GM19468 (cell line): ENCODE measurements at regions not wholly inside any gene's neighbourhood (a gene's known extent, or its start where the extent isn't known, plus 50 kb on each side); places are given as distances from the start of the nearest gene placed in this dataset.

Experiments
- ATAC-seq: cut with Tn5 transposase; IDR thresholded peaks from one replicate; pipeline ENCODE4 v1.9.1; 2021; ENCODE audit warnings: mild to moderate bottlenecking, moderate library complexity, moderate number of reproducible peaks; ENCODE audit not compliant: unreplicated experiment; ENCODE audit errors: extremely low read depth

DNA sequence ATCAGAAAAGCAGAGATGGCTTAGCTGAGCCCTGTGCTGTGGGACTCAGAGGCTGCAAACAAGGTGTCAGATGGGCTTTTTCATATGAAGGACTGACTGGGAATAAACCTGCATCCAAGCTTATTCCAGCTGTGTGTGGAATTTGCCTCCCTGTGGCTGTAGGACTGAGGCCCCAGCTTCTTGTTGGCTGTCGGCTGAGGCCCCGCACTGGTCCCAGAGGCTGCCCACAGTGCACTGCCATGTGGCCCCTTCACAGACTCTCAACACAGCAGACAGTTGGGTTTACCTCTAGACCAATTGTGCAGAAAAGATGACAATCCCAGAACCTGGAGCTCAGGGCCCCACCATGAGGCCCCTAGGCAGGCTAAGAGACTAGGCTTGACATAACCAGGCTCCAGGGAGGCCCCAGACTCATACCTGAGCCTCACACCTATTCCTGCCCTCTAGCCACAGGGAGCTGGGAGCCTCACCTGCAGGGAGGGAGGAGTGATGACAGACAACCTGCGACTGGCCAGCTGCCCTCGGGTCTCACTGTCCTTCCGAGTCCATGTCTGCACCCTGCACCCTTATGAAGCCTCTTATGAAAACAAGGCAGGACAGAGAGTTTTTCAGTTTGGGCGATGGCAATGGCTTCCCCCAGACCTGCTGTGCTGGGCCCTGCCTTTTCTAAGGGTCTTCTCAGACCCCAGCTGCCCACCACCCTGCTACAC lies 615.5 kb downstream of the NPHP4 start:
- ATAC-seq = no peak

DNA sequence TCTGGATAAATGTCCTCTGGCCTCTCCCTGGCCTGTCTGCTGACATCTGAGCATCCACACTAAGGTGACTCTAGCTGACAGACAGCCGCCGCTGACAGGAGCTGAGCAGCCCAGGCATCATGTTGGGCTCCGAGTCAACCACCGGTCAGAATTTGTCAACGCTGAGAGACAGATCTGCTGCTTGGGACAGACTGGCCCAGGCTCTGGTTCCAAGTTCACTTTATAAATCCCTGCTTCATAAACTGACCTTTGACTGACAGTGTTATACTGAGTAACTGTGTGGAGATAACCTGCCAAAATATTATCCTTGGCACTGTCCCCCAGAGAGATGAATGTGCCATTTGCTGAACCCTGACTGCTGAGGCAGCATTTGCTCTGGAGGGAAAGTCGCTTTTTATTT lies 616.7 kb downstream of the NPHP4 start:
- ATAC-seq = no peak

DNA sequence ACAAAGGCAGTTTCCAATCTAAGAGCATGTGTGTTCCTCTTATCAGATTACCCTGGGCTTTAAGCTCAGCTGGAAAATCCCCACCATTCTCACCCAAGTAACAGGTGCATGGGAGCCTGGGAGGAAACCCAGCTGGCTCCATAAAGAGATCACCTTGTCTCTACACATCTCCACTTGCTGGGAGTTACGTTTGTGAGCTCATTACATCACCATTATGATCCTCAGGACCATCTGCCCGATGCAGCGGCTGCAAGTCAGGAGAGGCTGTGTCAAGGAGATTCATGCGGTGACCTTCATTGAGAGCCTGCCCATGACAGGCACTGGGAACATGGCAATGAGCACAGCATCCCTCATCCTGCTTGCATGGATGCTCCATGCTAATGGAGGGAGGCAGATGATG lies 618.0 kb downstream of the NPHP4 start:
- no peak for ATAC-seq

DNA sequence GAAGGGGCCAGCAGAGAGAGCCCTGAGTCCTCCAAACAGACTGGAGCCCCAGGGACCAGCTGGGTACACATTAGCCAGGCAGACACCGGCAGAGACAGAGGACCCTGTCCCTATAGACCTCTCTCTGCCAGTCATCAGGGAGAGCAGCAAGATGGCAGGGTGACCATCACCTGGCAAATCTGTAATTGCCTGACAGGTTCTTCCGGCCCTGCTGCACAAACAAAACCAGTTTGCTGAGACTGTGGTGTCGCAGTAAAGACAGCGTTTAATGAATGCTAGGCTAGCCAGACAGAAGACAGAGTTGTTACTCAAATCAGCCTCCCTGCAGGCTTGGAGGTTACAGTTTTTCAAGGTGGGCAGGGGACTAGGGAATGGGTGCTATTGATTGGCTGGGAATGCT lies 618.9 kb downstream of the NPHP4 start:
- ATAC-seq = no peak

DNA sequence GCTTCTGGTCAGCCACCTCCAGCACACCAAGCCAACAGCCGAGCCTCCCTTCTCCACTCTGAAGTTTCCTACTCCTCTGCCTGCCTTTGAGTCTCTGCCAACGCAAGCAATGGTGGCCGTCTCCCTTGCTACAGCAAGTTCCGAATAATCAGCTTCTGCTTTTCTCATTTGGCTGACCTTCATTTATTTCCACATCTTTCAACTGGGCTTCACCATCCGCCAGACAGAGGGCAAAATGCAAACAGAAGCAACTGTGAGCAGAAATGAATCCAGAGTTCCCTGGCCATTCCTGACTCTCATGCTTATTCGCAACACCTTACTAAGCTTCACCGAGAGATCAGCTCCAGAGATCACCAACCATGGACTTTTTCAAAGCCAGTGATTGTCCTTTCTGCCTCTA lies 621.0 kb downstream of the NPHP4 start:
- ATAC-seq = no peak

DNA sequence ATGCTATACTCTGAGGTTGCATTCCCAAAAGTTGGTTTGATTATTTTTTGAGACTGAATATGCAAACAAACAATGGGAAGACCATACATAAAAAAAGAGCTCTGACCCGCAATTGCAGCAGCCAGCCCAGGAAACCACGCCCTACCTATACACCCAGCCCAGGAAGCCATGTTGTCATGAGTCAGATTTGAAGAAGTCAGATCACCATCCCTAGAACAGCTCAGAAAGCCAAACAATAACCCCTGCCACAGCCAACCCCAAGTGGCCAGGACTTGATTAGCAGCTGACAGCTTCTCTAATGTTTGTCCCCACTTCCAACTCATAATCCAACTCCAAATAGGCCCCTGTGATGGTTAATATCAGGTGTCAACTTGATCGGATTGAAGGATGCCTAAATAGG lies 621.9 kb downstream of the NPHP4 start:
- no peak for ATAC-seq

DNA sequence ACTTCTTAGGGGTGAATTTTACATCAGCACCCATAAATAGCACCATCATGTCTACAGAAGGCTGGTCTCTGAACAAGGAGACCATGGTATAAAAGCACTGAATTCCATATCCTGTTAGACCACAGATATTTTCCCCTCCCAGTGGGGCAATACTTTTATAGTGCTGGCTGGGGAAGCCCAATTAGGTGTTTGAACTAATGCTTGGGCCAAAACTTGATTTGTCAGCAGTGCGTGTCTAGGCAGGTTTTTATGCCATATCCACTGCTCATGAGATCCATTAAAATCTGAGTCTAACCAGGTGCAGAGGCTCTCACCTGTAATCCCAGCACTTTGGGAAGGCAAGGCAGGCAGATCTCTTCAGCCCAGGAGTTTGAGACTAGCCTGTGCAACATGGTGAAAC lies 623.0 kb downstream of the NPHP4 start:
- ATAC-seq = no peak

DNA sequence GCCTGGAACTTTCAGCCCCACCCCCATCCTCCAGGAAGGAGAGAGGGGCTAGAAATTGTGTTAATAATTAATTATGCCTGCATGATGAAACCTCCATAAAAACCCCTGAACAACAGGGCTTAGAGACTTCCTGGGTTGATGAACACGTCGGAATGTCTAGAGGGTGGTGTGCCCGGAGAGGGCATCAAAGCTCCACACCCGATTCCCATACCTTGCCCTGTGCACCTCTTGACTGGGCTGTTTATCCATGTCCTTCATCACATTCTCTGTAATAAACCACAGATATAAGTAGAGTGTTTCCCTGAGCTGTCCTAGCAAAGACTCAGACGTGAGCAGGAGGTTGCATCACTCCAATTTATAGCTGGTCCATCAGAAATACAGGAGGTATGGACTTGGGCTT lies 624.0 kb downstream of the NPHP4 start:
- no peak for ATAC-seq

DNA sequence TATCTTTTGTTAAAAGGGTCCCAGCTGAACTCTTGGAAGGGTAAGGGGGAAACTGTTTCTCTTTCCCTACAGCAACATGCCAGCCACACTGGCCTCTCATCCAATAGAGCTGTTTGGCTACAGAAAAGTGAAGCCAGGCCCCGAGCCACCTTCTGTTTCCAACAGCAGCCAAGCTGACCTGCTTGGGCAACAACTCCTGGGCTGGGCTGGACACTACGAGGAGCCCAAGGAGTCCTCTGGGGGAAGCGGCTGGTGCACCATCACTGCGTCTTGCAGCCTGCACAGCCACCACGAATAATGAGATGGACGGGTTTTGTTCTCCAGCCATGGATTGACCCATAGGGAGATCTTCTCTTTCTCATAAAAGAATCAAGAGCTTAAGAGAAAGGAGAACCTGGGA lies 624.9 kb downstream of the NPHP4 start:
- no peak for ATAC-seq

DNA sequence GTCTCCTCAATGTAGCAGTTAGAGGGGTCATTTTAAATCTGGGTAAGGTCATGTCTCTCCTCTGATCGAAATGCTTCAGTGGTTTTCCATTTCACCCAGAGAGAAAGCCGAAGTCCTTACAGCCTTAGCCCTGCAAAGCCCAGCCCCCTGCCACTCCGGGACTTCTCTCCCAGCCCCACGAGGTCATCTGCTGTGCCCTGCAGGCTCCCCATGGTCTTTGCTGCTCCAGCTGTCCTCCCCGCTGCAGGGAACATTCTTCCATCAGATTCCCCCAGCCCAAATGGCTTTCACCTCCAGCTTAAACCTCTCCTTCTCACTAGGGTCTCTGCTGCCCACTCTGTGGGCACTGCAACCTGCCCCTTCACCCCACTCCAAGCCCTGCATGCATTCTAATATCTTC lies 626.5 kb downstream of the NPHP4 start:
- no peak for ATAC-seq

DNA sequence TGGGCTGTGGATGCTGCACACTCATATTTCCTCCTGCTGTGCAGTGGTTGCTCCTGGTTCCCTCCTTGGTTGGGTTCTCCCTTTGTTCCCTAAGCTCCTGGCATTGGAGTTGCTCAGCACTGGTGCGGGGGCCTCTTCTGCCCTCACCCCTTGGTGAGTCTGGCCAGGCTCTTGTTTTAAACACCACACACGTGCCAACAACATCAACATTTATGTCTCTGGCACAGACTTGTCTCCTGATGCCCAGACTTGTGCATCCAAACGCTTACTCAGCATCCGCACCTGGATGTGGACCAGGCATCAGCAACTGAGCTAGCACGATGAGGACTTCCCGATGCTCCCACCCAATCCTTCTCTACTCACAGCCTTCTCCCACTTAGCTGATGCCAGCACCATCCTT lies 627.6 kb downstream of the NPHP4 start:
- no peak for ATAC-seq

DNA sequence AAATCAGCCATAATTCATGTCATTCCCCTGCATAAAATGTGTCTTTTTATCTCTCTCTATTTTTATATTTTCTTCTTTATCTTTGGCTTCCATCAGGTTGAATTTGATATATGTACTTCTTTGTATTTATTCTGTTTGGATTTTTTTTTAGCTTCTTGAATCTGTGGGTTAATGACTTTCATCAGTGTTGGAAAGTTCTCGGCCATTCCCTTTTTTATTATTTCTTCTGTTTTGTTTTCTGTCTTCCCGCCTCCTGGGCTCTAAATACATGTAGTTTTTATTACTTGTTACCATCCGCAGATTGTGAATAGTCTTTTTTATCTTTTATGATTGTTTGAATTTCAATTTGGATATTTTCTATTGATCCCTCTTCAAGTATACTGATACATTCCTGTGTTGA lies 637.5 kb downstream of the NPHP4 start:
- no peak for ATAC-seq

DNA sequence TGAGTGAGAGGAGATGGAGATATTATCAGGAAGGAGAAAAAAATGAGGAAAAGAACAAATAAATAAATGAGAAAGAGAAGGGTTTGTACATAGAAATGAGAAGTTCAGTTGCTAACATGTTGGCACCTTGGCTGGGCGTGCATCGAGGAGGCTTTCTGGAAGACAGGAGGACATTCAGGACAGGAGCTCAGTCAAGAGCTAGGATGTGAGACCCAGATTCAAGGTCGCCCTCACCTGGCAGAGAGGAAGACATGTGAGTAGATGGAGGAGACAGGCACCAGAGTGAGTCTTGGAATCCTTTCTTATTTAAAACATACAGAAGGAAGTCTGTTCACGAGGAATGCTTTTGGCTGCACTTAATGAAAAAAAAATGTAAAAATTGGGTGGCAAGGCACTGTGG lies 640.9 kb downstream of the NPHP4 start:
- ATAC-seq = no peak

DNA sequence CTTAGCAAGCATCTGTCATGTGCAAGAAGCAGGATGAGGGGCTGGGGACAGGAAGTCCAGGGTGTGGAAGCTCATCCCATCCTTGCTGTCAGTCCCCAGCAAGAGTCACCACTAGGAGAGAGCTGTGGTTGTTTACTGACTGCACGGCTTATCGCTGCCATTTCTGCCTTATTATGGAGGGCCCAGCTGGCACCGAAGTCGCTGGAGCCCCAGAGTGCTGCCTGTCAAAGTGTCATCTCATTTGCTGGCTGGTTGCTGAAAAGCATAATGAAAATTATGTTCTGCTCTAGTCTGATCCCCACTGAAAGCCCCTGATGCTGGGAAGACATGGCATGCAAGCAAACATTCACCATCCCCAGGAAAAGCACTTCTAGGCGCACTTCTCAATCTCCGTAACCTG lies 642.7 kb downstream of the NPHP4 start:
- ATAC-seq = no peak

DNA sequence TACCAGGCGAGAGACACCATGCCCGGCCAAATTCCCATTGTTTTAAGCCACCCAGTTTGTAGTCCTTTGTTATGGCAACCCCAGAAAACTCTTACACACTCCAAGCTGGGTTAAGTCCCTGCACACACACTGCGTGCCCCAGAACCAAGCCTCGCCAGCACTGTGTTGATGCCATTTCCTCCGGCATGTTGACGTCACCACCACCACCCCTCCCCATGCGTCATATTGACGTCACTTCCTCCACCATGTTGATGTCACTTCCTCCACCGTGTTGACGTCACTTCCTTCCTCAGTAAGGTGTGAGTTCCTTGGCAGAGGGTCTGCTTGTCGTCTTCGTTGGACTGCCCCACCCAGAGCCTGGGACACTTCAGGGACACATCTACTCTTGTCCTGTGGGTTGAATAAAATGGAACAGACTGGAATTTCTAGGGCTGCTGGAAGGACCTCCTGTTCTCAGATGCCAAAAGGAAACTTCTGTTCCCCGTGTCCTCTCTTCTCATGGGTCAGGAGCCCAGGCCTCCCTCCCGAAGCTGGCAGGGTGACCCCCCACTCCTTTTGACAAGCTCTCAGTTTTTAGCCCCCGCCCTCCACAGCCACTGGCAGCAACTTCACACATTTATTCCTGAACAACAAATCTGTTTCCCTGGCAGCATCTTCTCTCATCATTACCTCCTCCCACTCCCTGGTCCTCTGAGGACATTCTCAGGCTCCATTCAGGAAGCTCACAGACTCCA lies 643.3 kb downstream of the NPHP4 start:
- ATAC-seq = no peak

DNA sequence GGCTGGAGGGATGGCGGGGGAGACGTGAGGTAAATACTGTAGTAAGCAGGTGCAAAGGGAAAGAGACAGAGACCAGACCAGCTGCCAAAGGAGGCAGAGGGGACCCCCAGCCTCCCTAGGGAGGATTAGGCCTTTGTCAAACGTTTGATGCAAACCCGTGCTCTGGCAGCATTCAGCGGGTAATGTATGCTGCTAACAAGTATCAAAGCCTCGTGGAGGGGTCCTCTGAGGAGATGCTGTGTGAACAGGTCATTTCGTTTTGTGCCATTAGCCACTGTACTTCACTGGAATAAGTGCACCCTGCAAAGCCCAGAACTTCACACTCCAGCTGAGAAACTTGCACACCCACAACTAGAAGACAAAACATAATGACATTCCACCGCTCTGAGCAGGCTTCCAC lies 644.5 kb downstream of the NPHP4 start:
- ATAC-seq = no peak

DNA sequence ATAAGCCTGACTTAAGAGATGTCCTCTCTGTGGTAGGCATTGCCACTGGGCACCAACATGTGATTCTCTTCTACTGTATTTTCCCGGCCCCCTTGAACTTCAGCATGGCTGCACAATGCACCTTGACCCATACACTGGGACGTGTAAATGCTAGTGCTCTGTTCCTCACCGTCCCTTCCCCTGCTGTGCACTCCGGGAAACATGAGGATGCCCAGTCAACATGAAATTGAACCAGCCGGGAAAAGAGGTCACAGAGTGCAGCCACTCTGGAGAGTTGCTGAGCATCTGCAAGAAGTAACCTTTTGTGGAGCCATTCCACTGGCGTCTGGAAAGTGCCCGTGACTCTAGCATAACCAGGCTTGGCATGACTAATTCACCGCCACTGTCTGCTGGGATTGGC lies 646.7 kb downstream of the NPHP4 start:
- no peak for ATAC-seq

DNA sequence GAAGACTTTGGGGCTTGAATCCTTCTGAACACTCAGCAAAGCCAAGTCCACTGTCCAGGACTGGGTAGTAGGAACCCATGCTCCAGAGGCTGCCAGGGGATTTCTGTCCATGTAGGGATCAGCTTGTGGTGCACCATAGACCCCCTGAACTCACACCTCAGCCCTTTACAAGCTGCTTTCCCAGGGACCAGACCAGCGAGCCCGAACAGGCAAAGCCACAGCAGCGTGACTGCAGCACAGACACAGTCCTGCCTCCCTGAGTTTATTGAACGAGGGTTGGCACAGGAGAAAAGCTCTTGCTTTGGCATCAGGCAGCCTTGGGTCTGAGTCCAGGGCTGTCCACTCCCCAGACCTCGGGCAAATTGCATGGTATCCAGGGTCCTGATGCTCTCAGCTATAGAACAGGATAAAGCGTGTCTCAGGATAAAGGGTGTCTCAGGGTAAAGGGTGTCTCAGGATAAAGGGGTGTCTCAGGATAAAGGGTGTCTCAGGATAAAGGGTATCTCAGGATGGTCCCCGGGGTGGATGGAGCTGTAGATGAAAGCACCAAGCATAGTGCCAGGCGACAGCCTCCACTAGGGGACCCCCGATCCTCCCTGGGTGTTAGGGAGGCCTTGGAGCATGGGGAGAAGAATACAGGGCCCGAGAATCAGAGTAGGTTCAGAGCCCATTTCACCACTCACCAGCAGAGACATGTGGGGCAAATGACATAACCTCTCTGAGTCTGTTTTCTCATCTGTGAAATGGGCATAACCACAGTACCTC lies 648.8 kb downstream of the NPHP4 start:
- no peak for ATAC-seq

DNA sequence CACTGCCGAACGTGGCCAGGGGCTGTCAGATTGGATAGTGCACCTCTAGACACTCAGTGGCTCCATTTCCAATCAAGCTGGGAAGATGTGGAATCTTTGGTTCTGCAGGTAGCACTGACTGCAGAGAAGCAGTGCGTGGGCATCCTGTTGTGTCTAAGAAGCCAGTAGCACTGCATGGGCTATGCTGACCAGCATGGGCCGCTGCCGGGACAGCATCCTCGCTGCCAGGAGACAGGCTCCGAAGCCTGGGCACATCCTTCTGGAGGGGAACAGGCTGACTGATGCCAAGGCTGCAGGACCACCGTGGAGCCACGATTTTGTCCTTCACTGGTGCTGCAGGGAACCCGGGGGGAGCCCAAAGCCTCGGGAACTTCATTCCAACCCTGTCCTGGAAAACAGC lies 649.4 kb downstream of the NPHP4 start:
- no peak for ATAC-seq

DNA sequence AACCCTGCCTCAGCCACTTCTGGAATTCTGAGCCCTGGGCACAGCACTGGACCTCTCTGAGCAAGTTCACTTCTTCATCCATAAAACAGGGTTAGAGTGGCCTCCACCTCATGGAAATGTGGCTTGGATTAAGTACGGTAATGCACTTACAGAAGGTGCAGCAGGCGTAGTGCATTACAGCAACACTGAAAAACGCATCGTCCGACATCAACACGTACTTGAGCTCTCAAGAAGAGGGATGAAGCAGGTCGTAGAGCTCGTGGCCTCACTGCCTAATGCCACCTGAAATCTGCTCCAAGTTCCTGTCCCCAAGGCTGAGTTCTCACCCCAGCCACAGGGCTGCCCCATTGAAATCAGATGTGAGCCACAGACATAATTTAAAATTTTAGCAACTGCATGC lies 650.1 kb downstream of the NPHP4 start:
- no peak for ATAC-seq

DNA sequence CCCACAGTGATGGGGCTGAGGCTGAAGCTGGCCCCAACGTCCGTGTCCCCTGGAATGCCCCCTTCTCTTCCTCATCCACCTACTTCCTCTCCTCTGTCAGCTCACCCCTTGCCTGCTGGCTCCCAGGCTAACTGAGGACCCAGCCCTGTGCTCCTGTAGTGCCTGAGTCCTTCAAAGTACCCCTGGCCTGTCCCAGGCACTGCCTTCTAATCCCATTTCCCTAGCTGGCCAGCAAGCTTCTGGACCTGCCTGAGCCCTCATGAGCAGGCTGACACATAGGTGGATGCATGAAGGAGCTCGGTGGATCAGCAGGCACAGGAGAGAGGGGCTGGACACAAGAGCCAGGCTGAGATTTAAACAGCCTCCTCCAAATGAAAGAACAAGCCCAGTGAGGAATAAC lies 650.8 kb downstream of the NPHP4 start:
- ATAC-seq = no peak
